K562 (cell line): ENCODE measurements at regions not wholly inside any gene's neighbourhood (a gene's known extent, or its start where the extent isn't known, plus 50 kb on each side); places are given as distances from the start of the nearest gene placed in this dataset.
"Not testable (repeated sequence)": the region's sequence is repeated elsewhere in the genome, so short reads cannot be mapped to it uniquely, and the experiment has no call there.

Source experiments
- ATAC-seq: fragments of 200-7000 bp; cut with Tn5 transposase; 3 replicates; pipeline ENCODE4 v1.9.1; 2020; ENCODE audit warnings: moderate library complexity
- BruUV-seq: library from RNA; stranded (reverse); fragments of 400-500 nt; replicated peaks from 2 replicates; lab custom pipeline; 2021; lab: Mats Ljungman, UMichigan
- CTCF ChIA-PET: fragments of 300-600 bp; formaldehyde crosslinking; extraction: SDS; loops from one replicate; lab custom pipeline; 2021; ENCODE audit warnings: low intra/inter-chr PET ratio; lab: Yijun Ruan, JAX
- POLR2A ChIA-PET: fragments of 300-600, 350-650 bp; sonication (Branson Sonifier 250); formaldehyde crosslinking; extraction: SDS; loops from one replicate; lab custom pipeline; 2021; ENCODE audit warnings: antibody characterized with exemption, inconsistent platforms; lab: Yijun Ruan, JAX
- DNase-seq, 4 experiments: peaks; one replicate each; pipeline versions ENCODE4 v3.0.0 to v3.0.0-alpha.2; 2011 to 2018; ENCODE audit warnings: low spot score in 3 of 4, mixed read lengths in 3 of 4; ENCODE audit errors: extremely low read depth in 1 of 4
- FAIRE-seq: peaks from 2 replicates; lab custom pipeline; 2011; peaks lifted over from hg19 to GRCh38; lab: Jason Lieb, UNC
- H2AFZ ChIP-seq: 2 replicates; pipeline ENCODE4 v1.6.0; 2011; ENCODE audit warnings: low read depth, low read length, control low read depth, inconsistent platforms
- H3K27ac ChIP-seq: fragments of 200-600 bp; 3 replicates; pipeline ENCODE4 v1.8.0; 2011; ENCODE audit warnings: low read depth, mild to moderate bottlenecking, control low read depth, inconsistent platforms, low read length, moderate library complexity, mixed read lengths; ENCODE audit errors: extremely low read depth
- H3K27me3 ChIP-seq, 2 experiments: fragments of 300-600 bp in 1 of 2; 2 replicates in 1 of 2; 3 replicates in 1 of 2; pipeline versions ENCODE4 v1.6.0 to v1.8.0; 2011; ENCODE audit warnings: inconsistent platforms in 2 of 2, low read length in 2 of 2, mild to moderate bottlenecking in 1 of 2, mixed read lengths in 1 of 2, moderate library complexity in 1 of 2; ENCODE audit not compliant: control insufficient read depth in 2 of 2, insufficient read depth in 2 of 2
- H3K36me3 ChIP-seq: fragments of 300-600 bp; 3 replicates; pipeline ENCODE4 v1.8.0; 2011; ENCODE audit warnings: mild to moderate bottlenecking, low read length, inconsistent platforms; ENCODE audit not compliant: control insufficient read depth, insufficient read depth
- H3K4me1 ChIP-seq, 2 experiments: fragments of 200-600 bp in 1 of 2; replicated peaks in 1 of 2; 2 replicates in 1 of 2; 3 replicates in 1 of 2; pipeline versions ENCODE4 v1.5.1 to v1.8.0; 2011; ENCODE audit warnings: inconsistent platforms in 2 of 2, low read length in 2 of 2, mild to moderate bottlenecking in 1 of 2, mixed read lengths in 1 of 2, moderate library complexity in 1 of 2; ENCODE audit not compliant: control insufficient read depth in 2 of 2, insufficient read depth in 2 of 2
- H3K4me2 ChIP-seq: 2 replicates; pipeline ENCODE4 v1.6.1; 2011; ENCODE audit warnings: low read length, control low read depth, inconsistent platforms, mixed read lengths; ENCODE audit not compliant: insufficient read depth
- H3K4me3 ChIP-seq: fragments of 200-600 bp; sonication (generic), shearing (Covaris generic); 2 replicates; pipeline ENCODE4 v1.5.1; 2016; ENCODE audit warnings: control low read depth, inconsistent platforms
- H3K79me2 ChIP-seq: fragments of 200-600 bp; 3 replicates; pipeline ENCODE4 v1.8.0; 2011; ENCODE audit warnings: low read length, inconsistent platforms; ENCODE audit not compliant: control insufficient read depth, insufficient read depth
- H3K9ac ChIP-seq, 2 experiments: 2 replicates each; pipeline versions ENCODE4 v1.6.0 to v1.6.1; 2011; ENCODE audit warnings: low read depth in 2 of 2, low read length in 2 of 2, control low read depth in 1 of 2, inconsistent platforms in 1 of 2, mild to moderate bottlenecking in 1 of 2, mixed read lengths in 1 of 2; ENCODE audit not compliant: insufficient read depth in 1 of 2
- H3K9me1 ChIP-seq: one replicate; pipeline ENCODE4 v1.6.0; 2011; ENCODE audit warnings: inconsistent platforms, mild to moderate bottlenecking, low read length, moderate library complexity; ENCODE audit not compliant: control insufficient read depth, insufficient read depth
- H3K9me3 ChIP-seq: replicated peaks from 2 replicates; pipeline ENCODE4 v1.5.1; 2011; ENCODE audit warnings: low read depth, low read length, inconsistent platforms; ENCODE audit not compliant: control insufficient read depth, insufficient read depth
- H4K20me1 ChIP-seq: replicated peaks from 2 replicates; pipeline ENCODE4 v1.6.1; 2011; ENCODE audit warnings: low read length, inconsistent platforms, mixed read lengths; ENCODE audit not compliant: control insufficient read depth, insufficient read depth
- CTBP1 ChIP-seq: fragments of 450-650 bp; IDR thresholded peaks from 2 replicates; pipeline ENCODE4 v1.6.1; 2016; ENCODE audit warnings: borderline replicate concordance
- DMBX1 ChIP-seq: fragments of 250-450 bp; sonication (Bioruptor Pico); IDR thresholded peaks from 2 replicates; pipeline ENCODE4 v1.8.0; 2022; ENCODE audit warnings: inconsistent platforms, mild to moderate bottlenecking, moderate library complexity, borderline replicate concordance
- EHMT2 ChIP-seq: fragments of 450-650 bp; IDR thresholded peaks from 2 replicates; pipeline ENCODE4 v1.6.1; 2018; ENCODE audit warnings: antibody characterized with exemption
- ELF4 ChIP-seq: fragments of 450-650 bp; formaldehyde crosslinking; IDR thresholded peaks from 2 replicates; pipeline ENCODE4 v1.4.0; 2022; ENCODE audit warnings: missing genetic modification characterization
- MEIS2 ChIP-seq: fragments of 450-650 bp; IDR thresholded peaks from 2 replicates; pipeline ENCODE4 v1.6.1; 2014; ENCODE audit warnings: mild to moderate bottlenecking; ENCODE audit not compliant: partially characterized antibody
- NFRKB ChIP-seq: fragments of 450-650 bp; IDR thresholded peaks from 2 replicates; pipeline ENCODE4 v1.6.1; 2016; ENCODE audit warnings: low read depth
- WGBS: fragments of 100-300 bp; shearing (Covaris generic); methylation state at CpG from one replicate; pipeline ENCODE4 v1.1.6; 2016; ENCODE audit warnings: low coverage, mixed read lengths; ENCODE audit not compliant: insufficient coverage; ENCODE audit errors: missing lambda C conversion rate; 5-methylcytosine and 5-hydroxymethylcytosine counted together
- in situ Hi-C: fragments of 300-500 bp; cut with MboI; formaldehyde crosslinking; loops from 4 replicates; pipeline ENCODE4 v1.15.0; 2018; ENCODE audit warnings: inconsistent platforms, mixed read lengths
- intact Hi-C: fragments of 100-400 bp; cut with micrococcal nuclease; formaldehyde crosslinking; loops from 2 replicates; pipeline ENCODE4 v1.14.2; 2022
- TF ChIP-seq, protein P1 (sequence below): fragments of 450-650 bp; formaldehyde crosslinking; IDR thresholded peaks from 2 replicates; pipeline ENCODE4 v1.4.0; 2022; ENCODE audit warnings: missing genetic modification characterization
- TF ChIP-seq, protein P2 (sequence below), 2 experiments: fragments of 450-650 bp; IDR thresholded peaks; 2 replicates each; pipeline ENCODE4 v1.6.1; 2016

DNA sequence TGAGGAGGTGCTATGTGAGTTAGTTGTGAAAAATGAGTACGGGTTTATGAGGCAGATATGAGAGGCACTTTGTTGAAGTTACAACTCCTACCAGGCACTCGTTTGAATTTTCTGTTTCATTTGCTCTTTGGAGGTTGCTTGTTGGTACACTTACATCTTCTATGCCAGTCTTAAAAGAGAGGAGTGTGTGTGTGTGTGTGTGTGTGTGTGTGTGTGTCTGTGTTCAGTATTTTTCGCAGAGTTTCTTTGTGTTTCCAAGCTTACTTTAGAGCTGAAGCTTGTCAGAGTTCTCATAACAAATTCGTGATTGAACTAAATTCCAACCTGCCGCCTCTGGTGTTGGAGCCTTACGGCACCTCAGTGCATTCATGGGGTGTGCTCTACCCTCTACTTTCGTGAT is 5276.4 kb upstream of the TPTE start:
- not testable (repeated sequence) for FAIRE-seq

DNA sequence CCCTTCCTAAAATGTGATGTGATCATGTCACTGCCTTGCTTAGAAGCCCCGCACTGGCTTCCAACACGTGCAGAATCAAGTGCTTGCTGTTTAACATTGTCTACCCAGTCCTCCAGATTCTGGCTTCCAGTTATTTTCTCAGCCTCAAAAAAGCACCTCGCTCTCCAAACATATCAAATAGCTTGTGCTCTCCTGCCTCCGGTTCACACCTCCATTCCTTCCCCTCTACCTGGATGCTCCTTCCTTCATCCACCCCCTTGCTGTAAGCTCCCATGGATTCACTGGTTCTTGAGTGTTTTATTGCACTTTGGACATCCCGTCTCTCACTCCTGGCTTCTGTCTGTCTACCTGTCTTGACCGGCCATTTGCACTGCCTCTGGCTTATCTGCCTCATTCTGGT is 5275.0 kb upstream of the TPTE start:
- H3K27me3 ChIP-seq, ATAC-seq, in situ Hi-C loops: not testable (repeated sequence)
- TF ChIP-seq DMBX1 (CRISPR knock-in tag) (peak; percentile 73; the same call in 1 of the 2 replicates), CTBP1 (peak; percentile 22; the same call in 1 of the 2 replicates), ELF4 (CRISPR knock-in tag) (0 out of 2 replicates have a peak, but pooled peaks have one; percentile 52), NFRKB (peak; percentile 75), MEIS2 (peak; percentile 53)
- TF ChIP-seq, protein P1, sequence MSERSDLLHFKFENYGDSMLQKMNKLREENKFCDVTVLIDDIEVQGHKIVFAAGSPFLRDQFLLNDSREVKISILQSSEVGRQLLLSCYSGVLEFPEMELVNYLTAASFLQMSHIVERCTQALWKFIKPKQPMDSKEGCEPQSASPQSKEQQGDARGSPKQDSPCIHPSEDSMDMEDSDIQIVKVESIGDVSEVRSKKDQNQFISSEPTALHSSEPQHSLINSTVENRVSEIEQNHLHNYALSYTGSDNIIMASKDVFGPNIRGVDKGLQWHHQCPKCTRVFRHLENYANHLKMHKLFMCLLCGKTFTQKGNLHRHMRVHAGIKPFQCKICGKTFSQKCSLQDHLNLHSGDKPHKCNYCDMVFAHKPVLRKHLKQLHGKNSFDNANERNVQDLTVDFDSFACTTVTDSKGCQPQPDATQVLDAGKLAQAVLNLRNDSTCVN (CRISPR knock-in tag), result 0 out of 2 replicates have a peak, but pooled peaks have one; percentile 4

More for the DNA sequence above, 5276.4 kb upstream of the TPTE start:
- Histone ChIP-seq H3K27ac (peak overlapping the region; percentile 81), H3K79me2 (peaks cover 43% of the 10 kb centered on the region), H3K9ac (peak overlapping the region in 1 of 2 experiments; percentile 51; a peak in 2 of 4 replicates)
- H3K9me3 ChIP-seq, BruUV-seq, intact Hi-C loops, in situ Hi-C loops, H3K36me3 ChIP-seq: not testable (repeated sequence)
- WGBS, result 17% methylated on average over 6 of the region's 7 CpGs
- TF ChIP-seq, protein P2, sequence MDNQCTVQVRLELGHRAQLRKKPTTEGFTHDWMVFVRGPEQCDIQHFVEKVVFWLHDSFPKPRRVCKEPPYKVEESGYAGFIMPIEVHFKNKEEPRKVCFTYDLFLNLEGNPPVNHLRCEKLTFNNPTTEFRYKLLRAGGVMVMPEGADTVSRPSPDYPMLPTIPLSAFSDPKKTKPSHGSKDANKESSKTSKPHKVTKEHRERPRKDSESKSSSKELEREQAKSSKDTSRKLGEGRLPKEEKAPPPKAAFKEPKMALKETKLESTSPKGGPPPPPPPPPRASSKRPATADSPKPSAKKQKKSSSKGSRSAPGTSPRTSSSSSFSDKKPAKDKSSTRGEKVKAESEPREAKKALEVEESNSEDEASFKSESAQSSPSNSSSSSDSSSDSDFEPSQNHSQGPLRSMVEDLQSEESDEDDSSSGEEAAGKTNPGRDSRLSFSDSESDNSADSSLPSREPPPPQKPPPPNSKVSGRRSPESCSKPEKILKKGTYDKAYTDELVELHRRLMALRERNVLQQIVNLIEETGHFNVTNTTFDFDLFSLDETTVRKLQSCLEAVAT (IDR thresholded peaks at IDR 0.05), result peak in 1 of 2 experiments; percentile 77; a peak in 2 of 4 replicates
- TF ChIP-seq ELF4 (CRISPR knock-in tag) (peak; percentile 69; the same call in 1 of the 2 replicates), NFRKB (0 out of 2 replicates have a peak, but pooled peaks have one; percentile 25), EHMT2 (peak; percentile 37; the same call in 1 of the 2 replicates)
- TF ChIP-seq, all 486 proteins: peak for 4; not testable (repeated sequence) for 482
- POLR2A ChIA-PET, H3K9me1 ChIP-seq, CTCF ChIA-PET, H4K20me1 ChIP-seq, H3K27me3 ChIP-seq, ATAC-seq: not testable (repeated sequence)
- Histone ChIP-seq H3K4me3 (0 out of 2 replicates have a peak overlapping the region, but pooled peaks have one; percentile 2), H2AFZ (0 out of 2 replicates have a peak overlapping the region, but pooled peaks have one; percentile 43), H3K4me1 (peaks cover 0 to 11% of the 10 kb centered on the region in 2 experiments; a peak in 4 of 5 replicates), H3K4me2 (peak overlapping the region; percentile 65)
- peak in 1 of 4 experiments; percentile 44 for DNase-seq

More for the DNA sequence above, 5275.0 kb upstream of the TPTE start:
- H3K36me3 ChIP-seq, H3K9me3 ChIP-seq, BruUV-seq, POLR2A ChIA-PET, H3K4me1 ChIP-seq, FAIRE-seq, H3K9me1 ChIP-seq, CTCF ChIA-PET, intact Hi-C loops, H4K20me1 ChIP-seq, H3K4me3 ChIP-seq: not testable (repeated sequence)
- Histone ChIP-seq H3K4me2 (peak overlapping the region; percentile 57), H3K9ac (peak overlapping the region in 1 of 2 experiments; percentile 26; a peak in 2 of 4 replicates), H3K79me2 (peaks cover 31% of the 10 kb centered on the region), H3K27ac (peak overlapping the region; percentile 10; the same call in 2 of the 3 replicates), H2AFZ (peak overlapping the region; percentile 43)
- peak in 3 of 4 experiments; percentile 4 to 38 (median 14) for DNase-seq
- WGBS, result 32% methylated on average over 6 of the region's 6 CpGs
